ENCODE measurements at regions not wholly inside any gene's neighbourhood (a gene's known extent, or its start where the extent isn't known, plus 50 kb on each side); places are given as distances from the start of the nearest gene placed in this dataset.

DNA sequence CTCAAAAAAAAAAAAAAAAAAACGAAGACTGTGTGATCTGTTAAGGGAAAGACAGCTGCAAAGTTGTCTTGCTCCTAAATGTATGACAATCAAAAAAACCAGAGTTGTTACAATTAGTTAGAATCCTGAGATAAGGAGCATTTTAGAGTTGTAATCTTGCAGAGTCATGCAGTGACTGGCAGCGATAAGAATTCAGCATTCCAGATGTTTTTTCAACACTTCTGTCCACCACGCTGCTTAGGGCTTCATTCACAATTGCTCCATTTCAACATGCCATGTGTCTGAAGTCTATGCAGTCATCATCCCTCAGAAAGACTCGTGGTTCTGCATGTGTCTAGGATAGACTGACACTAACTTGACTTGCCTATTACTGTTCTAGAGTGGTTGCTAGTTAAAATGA lies 102.4 kb upstream of the BACE2 start:
- DNase-seq (ENCODE audit: insufficient read length, low spot score), result no peak
- FAIRE-seq, result no peak
- TF ChIP-seq, protein P1, sequence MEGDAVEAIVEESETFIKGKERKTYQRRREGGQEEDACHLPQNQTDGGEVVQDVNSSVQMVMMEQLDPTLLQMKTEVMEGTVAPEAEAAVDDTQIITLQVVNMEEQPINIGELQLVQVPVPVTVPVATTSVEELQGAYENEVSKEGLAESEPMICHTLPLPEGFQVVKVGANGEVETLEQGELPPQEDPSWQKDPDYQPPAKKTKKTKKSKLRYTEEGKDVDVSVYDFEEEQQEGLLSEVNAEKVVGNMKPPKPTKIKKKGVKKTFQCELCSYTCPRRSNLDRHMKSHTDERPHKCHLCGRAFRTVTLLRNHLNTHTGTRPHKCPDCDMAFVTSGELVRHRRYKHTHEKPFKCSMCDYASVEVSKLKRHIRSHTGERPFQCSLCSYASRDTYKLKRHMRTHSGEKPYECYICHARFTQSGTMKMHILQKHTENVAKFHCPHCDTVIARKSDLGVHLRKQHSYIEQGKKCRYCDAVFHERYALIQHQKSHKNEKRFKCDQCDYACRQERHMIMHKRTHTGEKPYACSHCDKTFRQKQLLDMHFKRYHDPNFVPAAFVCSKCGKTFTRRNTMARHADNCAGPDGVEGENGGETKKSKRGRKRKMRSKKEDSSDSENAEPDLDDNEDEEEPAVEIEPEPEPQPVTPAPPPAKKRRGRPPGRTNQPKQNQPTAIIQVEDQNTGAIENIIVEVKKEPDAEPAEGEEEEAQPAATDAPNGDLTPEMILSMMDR (IDR thresholded peaks at IDR 0.05; ENCODE audit: insufficient read depth, missing control alignments), result no peak

DNA sequence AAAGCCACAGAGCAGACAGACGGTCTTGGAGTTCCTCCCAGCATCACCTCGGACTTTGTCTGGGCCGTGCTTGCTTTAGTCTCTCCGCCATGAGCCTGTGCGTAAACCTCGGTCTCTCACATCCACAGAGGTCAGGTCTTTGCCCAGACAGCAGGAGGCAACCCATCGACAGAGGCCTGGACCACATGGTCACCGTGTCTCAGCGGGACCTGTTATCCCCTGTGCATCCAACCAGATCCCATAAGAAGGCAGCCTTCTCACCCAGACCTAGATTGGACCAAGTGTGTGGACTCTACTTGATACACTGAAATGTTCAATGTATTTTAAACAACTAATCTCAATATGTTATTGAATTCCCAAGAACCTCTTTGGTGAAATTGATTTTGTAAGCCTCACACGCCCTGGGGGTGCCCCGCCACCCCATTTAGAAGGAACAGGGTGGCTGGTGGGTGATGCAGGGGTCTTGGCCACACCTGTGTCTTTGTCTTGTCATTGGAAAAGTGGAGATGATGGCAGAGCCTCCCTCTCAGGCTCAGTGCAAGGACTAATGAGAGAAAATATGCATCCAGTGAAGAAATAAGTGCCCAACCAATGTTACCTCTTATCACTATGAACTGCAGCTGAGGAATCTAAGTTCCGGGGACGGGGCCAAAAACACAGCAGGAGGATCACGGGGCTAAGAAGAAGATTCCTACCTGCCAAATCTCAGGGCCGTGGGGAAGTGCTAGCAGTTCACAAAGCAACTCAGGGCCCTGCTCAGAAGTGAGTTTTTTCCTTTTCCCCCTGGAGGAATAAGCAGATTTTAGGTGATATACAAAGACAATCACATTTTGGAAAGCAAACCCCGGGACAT lies 101.6 kb upstream of the BACE2 start:
- FAIRE-seq (no peak), DNase-seq (ENCODE audit: insufficient read length, low spot score) (no peak)
- TF ChIP-seq, protein P1 (IDR thresholded peaks at IDR 0.05; ENCODE audit: insufficient read depth, missing control alignments), result no peak

DNA sequence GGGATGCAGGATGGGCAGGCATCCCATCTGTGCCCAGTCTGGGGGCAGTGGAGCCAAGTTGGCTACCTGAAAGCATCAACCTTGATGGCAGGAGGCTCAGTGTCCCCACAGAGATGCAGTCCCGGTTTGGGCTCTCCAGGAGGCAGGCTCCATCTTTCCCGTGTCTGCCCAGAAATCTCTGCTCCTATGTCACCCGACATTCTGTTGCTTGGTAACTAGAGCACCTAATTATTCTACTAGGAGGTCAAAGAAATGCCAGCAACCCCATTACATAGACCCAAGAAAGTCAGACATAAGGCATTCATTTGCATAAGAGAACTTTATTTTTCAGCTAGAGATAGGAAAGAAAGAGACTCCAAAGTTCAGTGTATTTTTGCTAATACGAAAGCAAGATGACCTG lies 100.3 kb upstream of the BACE2 start:
- FAIRE-seq (no peak), DNase-seq (ENCODE audit: insufficient read length, low spot score) (no peak)
- TF ChIP-seq, protein P1 (IDR thresholded peaks at IDR 0.05; ENCODE audit: insufficient read depth, missing control alignments), result no peak

DNA sequence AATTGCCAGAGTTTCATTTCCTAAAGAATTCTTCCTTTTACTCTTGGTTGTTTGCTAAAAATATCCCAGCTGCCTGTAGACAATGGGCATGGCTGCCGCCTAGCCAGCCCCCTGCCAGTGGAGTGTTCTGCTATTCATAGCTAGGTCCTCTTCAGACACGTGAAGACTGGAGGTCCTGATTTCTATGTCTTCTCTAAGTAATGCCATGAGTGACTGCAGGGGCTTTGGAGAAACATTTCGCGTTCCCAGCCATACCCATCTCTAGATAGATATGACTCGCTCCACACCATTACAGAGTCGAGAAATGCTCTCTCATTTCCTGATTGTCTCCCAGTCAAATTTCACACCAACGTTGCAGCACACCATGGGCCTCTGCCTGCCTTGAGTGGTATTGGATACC lies 99.5 kb upstream of the BACE2 start:
- FAIRE-seq (no peak), DNase-seq (ENCODE audit: insufficient read length, low spot score) (no peak)
- TF ChIP-seq, protein P1 (IDR thresholded peaks at IDR 0.05; ENCODE audit: insufficient read depth, missing control alignments), result no peak

DNA sequence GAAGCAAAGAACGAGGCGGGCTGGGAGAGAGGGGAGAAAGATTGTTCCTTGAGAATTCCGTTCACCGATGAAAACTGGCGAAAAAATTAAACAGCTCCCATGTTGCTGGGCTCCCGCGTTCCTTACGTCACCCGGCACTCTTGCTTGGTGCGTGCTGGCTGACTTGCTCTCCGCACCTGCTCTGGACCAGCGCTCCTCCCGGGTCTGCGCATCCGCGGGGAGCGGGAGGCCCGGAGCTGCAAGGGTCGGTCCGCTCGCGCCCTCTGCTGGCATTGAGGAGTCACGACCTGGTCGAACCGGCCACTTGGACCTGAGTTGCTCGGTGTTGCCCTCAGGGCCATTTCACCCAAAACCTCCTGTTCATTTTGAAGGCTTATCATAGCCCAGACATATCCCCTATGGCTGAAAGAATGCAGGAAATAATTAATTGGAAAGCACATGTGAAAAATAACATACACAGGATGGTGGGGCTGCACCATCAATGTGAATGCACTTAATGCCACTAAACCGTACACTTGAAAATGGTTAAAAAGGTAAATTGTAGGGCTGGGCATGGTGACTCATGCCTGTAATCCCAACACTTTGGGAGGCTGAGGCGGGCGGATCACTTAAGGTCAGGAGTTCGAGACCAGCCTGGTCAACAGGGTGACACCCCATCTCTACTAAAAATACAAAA lies 98.9 kb upstream of the BACE2 start:
- DNase-seq (ENCODE audit: insufficient read length, low spot score) (no peak), FAIRE-seq (no peak)
- TF ChIP-seq, protein P1 (IDR thresholded peaks at IDR 0.05; ENCODE audit: insufficient read depth, missing control alignments), result peak; percentile 43

DNA sequence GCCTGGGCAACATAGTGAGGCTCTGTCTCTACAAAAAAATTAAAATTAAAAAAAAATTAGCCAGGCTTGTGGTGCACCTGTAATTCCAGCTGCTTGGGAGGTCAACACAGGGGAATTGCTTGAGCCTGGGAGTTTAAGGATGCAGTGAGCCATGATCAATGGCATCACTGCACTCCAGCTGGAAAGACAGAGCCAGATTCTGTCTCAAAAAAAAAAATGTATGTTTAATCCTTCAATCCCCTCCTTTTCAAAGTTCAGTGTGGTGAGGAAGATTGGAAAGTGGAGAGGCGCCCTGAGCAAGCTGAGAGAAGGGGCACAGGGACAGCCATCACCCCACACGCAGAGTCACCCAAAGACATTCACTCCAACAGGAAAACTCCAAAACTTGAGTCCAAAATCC lies 97.7 kb upstream of the BACE2 start:
- TF ChIP-seq, protein P1 (IDR thresholded peaks at IDR 0.05; ENCODE audit: insufficient read depth, missing control alignments), result no peak
- FAIRE-seq (no peak), DNase-seq (ENCODE audit: insufficient read length, low spot score) (no peak)

All from D721Med (cell line).